ENCODE measurements at regions not wholly inside any gene's neighbourhood (a gene's known extent, or its start where the extent isn't known, plus 50 kb on each side); places are given as distances from the start of the nearest gene placed in this dataset.

DNA sequence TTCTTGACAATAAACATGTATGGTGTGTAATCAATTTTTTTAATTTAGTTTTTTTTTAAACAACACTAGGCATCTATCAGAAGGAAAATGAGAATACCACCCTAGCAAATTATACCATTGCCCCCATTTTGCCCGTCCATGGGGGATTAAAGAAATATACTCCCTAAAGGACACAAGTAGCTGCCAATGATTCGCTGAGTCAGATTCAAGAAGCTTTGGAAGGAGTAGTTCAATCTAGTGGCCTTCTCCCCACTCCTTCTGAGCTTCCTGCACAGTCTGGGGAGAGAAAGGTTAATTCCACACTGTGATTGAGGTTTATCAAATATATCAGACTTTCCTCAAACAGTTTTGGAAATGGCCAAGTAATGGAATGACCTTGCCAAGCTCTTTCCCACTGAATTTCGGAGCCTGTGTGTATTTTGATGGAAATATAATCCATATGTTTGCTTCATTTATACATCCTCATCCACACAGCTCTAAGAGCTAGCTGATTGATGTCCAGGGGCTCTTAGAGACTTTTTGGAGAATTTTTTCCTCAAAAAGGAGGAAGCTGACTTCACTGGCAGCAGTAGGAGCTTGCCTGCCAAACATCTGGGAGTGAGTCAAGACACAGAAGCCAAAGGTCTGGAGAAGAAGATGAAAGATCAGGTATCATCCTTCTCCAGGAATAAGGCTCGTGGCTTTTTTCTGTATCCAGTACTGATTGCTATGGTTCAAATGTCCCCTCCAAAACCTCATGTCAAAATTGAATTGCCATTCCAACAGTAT is 478.5 kb upstream of the PROK2 start:
- Histone ChIP-seq H3K9me3 (ENCODE audit: control insufficient read depth, low read length) (no peaks in the 10 kb centered on the region), H3K27me3 (replicated peaks; ENCODE audit: control insufficient read depth, insufficient read depth, low read length, poor library complexity, severe bottlenecking) (no peaks in the 10 kb centered on the region), H3K36me3 (ENCODE audit: control insufficient read depth, insufficient read depth, low read length) (no peaks in the 10 kb centered on the region), H3K27ac (ENCODE audit: insufficient read depth, low read length, poor library complexity, severe bottlenecking) (no peak overlapping the region), H3K4me3 (ENCODE audit: insufficient read depth, low read depth, low read length, poor library complexity, severe bottlenecking) (no peak overlapping the region), H3K4me1 (ENCODE audit: control insufficient read depth, insufficient read depth, low read length, poor library complexity, severe bottlenecking) (peaks cover 5% of the 10 kb centered on the region)
- no peak for DNase-seq

DNA sequence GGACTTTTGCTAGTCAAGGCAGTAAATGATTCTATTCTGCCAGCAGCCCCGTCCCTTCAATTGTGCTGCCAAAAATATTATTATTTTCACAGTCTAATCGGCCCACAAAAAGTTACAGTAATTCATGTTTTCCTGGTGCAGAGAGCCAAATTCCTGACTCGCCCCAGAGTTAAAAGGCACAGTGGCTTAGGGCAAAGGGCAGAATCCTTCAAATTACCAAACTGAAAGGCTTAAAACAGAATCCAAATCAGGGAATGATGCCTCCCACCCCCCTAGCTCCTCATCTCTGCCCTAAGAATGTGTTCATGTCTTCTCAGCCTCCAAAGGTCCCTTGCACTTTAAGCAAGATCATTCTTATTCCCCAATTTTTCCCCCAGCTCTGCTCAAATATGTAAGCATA is 477.8 kb upstream of the PROK2 start:
- Histone ChIP-seq H3K27ac (ENCODE audit: insufficient read depth, low read length, poor library complexity, severe bottlenecking) (no peak overlapping the region), H3K36me3 (ENCODE audit: control insufficient read depth, insufficient read depth, low read length) (no peaks in the 10 kb centered on the region), H3K9me3 (ENCODE audit: control insufficient read depth, low read length) (no peaks in the 10 kb centered on the region), H3K4me3 (ENCODE audit: insufficient read depth, low read depth, low read length, poor library complexity, severe bottlenecking) (no peak overlapping the region), H3K4me1 (ENCODE audit: control insufficient read depth, insufficient read depth, low read length, poor library complexity, severe bottlenecking) (peaks cover 8% of the 10 kb centered on the region), H3K27me3 (replicated peaks; ENCODE audit: control insufficient read depth, insufficient read depth, low read length, poor library complexity, severe bottlenecking) (no peaks in the 10 kb centered on the region)
- DNase-seq: no peak

DNA sequence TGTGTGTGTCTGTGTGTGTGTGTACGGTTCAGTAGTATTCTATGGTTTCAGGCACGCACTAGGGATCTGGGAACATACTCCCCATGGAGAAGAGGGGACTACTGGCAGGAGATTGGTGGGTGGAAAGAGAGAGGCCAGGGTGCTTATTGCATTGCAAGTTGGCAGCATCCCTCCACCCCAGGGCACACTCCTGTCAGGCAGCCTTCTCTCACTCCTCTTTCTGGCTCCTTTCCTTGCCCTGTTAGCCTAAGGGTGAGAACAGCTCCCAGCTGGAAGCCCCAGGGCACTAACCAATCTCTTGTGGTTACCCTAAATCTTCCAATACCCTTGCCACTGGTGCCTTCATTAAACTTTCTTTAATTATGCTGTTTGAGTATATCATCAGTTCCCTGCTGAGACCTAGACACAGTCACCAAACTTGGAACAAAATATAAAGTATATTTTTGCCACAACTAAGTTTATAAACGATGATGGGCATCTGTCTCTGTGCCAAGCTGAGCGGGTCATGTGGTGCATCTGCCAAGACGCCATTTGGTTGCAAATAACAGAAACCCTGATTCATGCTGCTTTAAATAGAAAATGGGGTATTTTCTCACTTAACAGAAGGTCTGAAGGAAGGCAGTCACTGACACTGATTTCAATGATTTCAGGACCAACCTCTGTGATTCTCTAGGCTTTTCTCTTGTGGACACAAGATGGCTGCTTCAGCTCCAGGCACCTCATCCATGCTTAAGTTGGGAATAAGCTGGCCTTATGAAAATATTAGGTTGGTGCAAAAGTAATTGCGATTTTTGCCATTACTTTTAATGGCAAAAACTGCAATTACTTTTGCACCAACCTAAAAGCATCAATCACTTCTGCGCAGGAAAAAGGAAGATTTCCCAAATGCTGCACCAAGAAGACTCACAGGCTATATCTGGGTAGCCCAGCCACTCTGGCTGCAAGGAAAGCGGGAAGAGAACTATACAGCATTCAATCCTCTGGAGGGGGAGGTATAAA is 476.9 kb upstream of the PROK2 start:
- H3K4me1 ChIP-seq (ENCODE audit: control insufficient read depth, insufficient read depth, low read length, poor library complexity, severe bottlenecking): peaks cover 8% of the 10 kb centered on the region
- no peaks in the 10 kb centered on the region for H3K27me3 ChIP-seq (replicated peaks; ENCODE audit: control insufficient read depth, insufficient read depth, low read length, poor library complexity, severe bottlenecking)
- no peaks in the 10 kb centered on the region for H3K36me3 ChIP-seq (ENCODE audit: control insufficient read depth, insufficient read depth, low read length)
- H3K9me3 ChIP-seq (ENCODE audit: control insufficient read depth, low read length): no peaks in the 10 kb centered on the region
- H3K4me3 ChIP-seq (ENCODE audit: insufficient read depth, low read depth, low read length, poor library complexity, severe bottlenecking): no peak overlapping the region
- H3K27ac ChIP-seq (ENCODE audit: insufficient read depth, low read length, poor library complexity, severe bottlenecking): no peak overlapping the region
- DNase-seq: no peak

DNA sequence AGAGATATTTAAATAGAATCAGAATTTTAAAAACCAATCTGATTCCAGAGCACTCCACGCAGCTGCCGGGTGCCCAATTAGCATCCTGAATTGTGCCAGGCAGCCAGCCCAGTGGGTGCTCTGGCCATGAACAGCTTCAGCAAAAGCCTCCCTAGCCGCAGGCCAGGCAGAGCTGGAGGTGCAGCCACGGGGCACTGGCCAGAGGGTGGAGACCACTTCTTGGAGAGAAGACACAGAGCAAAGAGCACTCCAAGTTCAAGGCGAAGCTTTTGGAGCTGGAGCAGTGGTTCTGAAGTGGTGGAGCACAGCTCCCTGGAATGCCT is 475.6 kb upstream of the PROK2 start:
- Histone ChIP-seq H3K36me3 (ENCODE audit: control insufficient read depth, insufficient read depth, low read length) (no peaks in the 10 kb centered on the region), H3K4me1 (ENCODE audit: control insufficient read depth, insufficient read depth, low read length, poor library complexity, severe bottlenecking) (peaks cover 11% of the 10 kb centered on the region), H3K27me3 (replicated peaks; ENCODE audit: control insufficient read depth, insufficient read depth, low read length, poor library complexity, severe bottlenecking) (no peaks in the 10 kb centered on the region), H3K27ac (ENCODE audit: insufficient read depth, low read length, poor library complexity, severe bottlenecking) (no peak overlapping the region), H3K9me3 (ENCODE audit: control insufficient read depth, low read length) (no peaks in the 10 kb centered on the region), H3K4me3 (ENCODE audit: insufficient read depth, low read depth, low read length, poor library complexity, severe bottlenecking) (no peak overlapping the region)
- no peak for DNase-seq

DNA sequence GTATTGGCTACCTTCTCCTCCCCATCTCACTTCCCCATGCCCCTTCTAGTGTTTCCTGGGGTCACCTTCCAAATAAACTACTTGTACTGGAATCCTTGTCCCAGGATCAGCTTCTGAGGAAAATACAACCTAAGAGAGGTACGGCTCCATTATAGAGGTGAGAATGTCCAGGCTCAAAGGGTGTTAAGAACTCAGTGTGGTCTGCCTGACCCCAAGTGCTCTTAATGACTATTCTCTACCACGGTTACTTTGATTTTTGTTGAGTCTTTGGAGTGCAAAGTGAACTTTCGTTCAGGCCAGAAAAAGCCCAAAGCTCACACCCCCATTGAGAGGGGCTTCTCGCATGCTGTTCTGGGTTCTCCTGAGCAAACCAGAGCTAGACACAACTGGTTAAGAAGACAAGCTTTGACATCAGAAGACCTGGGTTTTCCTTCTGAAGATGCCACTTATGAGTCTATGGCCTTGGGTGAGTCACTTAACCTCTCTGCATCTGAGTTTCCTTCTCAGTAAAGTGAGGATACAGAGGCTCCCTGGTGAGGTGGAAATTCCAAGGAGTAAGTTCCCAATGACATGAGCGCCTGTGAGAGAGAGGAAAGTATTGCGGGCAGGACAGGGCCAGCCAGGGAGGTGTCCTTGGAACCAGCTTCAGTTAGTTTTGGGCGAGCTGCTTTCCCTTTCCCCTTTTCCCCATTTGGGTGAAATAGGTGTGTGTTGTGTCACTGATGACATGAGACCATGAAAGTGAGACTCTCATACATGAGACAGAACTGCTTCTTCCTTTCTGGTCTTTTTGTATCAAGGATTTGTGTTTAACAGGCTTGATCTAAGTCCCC is 475.0 kb upstream of the PROK2 start:
- Histone ChIP-seq H3K4me1 (ENCODE audit: control insufficient read depth, insufficient read depth, low read length, poor library complexity, severe bottlenecking) (peaks cover 11% of the 10 kb centered on the region), H3K4me3 (ENCODE audit: insufficient read depth, low read depth, low read length, poor library complexity, severe bottlenecking) (no peak overlapping the region), H3K9me3 (ENCODE audit: control insufficient read depth, low read length) (no peaks in the 10 kb centered on the region), H3K27ac (ENCODE audit: insufficient read depth, low read length, poor library complexity, severe bottlenecking) (no peak overlapping the region), H3K27me3 (replicated peaks; ENCODE audit: control insufficient read depth, insufficient read depth, low read length, poor library complexity, severe bottlenecking) (no peaks in the 10 kb centered on the region), H3K36me3 (ENCODE audit: control insufficient read depth, insufficient read depth, low read length) (no peaks in the 10 kb centered on the region)
- DNase-seq: no peak

DNA sequence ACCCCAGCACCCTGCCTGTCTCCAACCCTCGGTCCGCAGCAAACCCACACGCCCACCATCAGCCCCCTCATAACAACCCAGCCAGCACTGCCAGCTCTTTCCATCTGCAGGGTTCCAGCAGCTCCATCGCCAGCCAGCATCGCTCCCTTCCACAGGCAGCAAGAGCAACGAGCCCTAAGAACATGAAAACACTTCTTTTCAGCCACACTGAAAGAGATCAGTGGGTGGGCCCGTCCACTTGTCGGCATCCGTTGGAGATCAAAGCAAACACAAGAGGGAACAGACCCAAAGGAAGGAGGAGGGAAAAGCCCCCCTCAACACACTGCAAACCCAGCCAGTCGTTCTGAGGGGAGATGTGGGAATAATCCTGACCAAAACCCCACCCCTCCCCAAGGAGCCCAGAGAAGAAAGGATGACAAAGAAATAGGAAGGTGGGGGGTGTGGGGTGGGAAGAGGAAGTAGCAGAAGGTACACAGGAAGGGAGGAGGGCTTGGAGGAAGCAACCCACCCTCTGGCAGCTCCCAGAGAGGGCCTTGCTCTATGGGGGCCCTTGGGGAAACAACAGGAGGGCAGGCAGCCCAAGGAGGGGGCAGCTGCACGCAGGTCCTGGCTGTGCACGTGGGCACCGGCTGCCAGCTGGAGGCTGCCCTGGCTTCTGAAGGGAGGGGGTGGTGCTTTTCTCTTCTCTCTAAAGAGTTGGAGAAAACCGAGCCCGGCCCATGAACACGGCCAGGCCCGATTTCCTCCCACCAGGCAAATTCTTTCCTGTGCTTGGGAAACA is 473.6 kb upstream of the PROK2 start:
- no peak for DNase-seq
- no peak overlapping the region for H3K27ac ChIP-seq (ENCODE audit: insufficient read depth, low read length, poor library complexity, severe bottlenecking)

DNA sequence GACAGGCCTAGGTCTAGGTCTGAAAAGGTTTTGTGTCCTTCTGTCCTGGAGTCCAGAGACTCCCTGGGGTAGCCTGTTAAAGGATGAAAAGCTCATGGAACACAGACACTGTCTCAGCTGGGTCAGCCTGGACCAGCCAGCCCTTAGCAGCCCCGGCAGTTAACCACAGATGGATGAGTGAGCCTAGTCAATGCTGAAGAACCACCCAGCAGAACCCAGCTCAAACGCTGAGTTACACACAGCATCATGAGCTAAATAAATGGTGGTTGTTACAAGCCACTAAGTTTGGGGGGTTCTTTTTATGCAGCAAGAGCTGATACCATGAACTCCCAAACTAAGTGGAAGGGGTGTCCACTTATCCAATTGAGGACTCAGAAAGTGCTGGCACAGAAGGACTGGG is 472.8 kb upstream of the PROK2 start:
- Histone ChIP-seq H3K27me3 (replicated peaks; ENCODE audit: control insufficient read depth, insufficient read depth, low read length, poor library complexity, severe bottlenecking) (no peaks in the 10 kb centered on the region), H3K4me1 (ENCODE audit: control insufficient read depth, insufficient read depth, low read length, poor library complexity, severe bottlenecking) (peaks cover 11% of the 10 kb centered on the region), H3K9me3 (ENCODE audit: control insufficient read depth, low read length) (no peaks in the 10 kb centered on the region), H3K27ac (ENCODE audit: insufficient read depth, low read length, poor library complexity, severe bottlenecking) (no peak overlapping the region), H3K36me3 (ENCODE audit: control insufficient read depth, insufficient read depth, low read length) (no peaks in the 10 kb centered on the region), H3K4me3 (ENCODE audit: insufficient read depth, low read depth, low read length, poor library complexity, severe bottlenecking) (no peak overlapping the region)
- no peak for DNase-seq

More for the DNA sequence above, 473.6 kb upstream of the PROK2 start:
- Histone ChIP-seq H3K27me3 (replicated peaks; ENCODE audit: control insufficient read depth, insufficient read depth, low read length, poor library complexity, severe bottlenecking) (no peaks in the 10 kb centered on the region), H3K4me1 (ENCODE audit: control insufficient read depth, insufficient read depth, low read length, poor library complexity, severe bottlenecking) (peaks cover 11% of the 10 kb centered on the region), H3K36me3 (ENCODE audit: control insufficient read depth, insufficient read depth, low read length) (no peaks in the 10 kb centered on the region), H3K9me3 (ENCODE audit: control insufficient read depth, low read length) (no peaks in the 10 kb centered on the region), H3K4me3 (ENCODE audit: insufficient read depth, low read depth, low read length, poor library complexity, severe bottlenecking) (no peak overlapping the region)

DNA sequence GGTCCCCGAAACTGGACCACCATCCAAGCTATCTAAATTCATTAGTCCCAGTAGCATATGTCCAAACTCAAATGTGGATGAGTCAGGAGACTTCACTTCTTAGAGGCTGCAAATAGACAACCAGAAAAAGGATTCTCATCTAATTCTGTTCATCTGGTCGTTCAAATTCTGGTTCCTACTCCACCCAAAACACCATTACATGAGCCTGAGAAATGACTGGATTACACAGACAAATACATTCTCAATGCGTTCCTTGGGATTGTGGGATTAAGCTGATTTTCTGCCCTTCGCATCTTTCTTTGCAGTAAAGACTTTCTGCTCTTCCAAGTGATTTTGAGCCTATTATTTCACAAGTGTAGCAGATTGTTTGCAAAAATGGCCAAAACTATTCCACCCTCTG is 472.3 kb upstream of the PROK2 start:
- peaks cover 11% of the 10 kb centered on the region for H3K4me1 ChIP-seq (ENCODE audit: control insufficient read depth, insufficient read depth, low read length, poor library complexity, severe bottlenecking)
- no peaks in the 10 kb centered on the region for H3K36me3 ChIP-seq (ENCODE audit: control insufficient read depth, insufficient read depth, low read length)
- no peaks in the 10 kb centered on the region for H3K9me3 ChIP-seq (ENCODE audit: control insufficient read depth, low read length)
- no peaks in the 10 kb centered on the region for H3K27me3 ChIP-seq (replicated peaks; ENCODE audit: control insufficient read depth, insufficient read depth, low read length, poor library complexity, severe bottlenecking)
- H3K27ac ChIP-seq (ENCODE audit: insufficient read depth, low read length, poor library complexity, severe bottlenecking): no peak overlapping the region
- DNase-seq: no peak
- H3K4me3 ChIP-seq (ENCODE audit: insufficient read depth, low read depth, low read length, poor library complexity, severe bottlenecking): no peak overlapping the region

DNA sequence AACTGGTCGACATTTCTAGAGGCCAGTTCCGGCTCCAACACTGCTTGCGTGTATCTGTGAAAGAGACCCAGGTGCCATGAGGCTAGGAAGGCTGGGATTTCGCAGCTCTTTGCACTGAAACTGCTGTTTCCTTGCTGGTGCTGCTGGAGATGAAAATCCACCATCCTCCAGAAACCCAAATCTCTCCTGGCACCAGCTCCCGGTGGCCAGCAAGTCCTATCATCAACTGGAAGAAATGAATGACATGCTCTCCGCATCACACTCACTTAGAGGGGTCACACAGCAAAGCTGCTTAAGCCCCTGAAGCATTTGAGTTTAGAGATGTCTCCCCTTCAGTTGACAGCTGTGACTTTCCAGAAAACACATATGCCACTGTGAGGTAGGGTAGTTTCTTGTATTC is 471.8 kb upstream of the PROK2 start:
- H3K9me3 ChIP-seq (ENCODE audit: control insufficient read depth, low read length): no peaks in the 10 kb centered on the region
- no peaks in the 10 kb centered on the region for H3K27me3 ChIP-seq (replicated peaks; ENCODE audit: control insufficient read depth, insufficient read depth, low read length, poor library complexity, severe bottlenecking)
- H3K27ac ChIP-seq (ENCODE audit: insufficient read depth, low read length, poor library complexity, severe bottlenecking): no peak overlapping the region
- no peaks in the 10 kb centered on the region for H3K36me3 ChIP-seq (ENCODE audit: control insufficient read depth, insufficient read depth, low read length)
- peaks cover 11% of the 10 kb centered on the region for H3K4me1 ChIP-seq (ENCODE audit: control insufficient read depth, insufficient read depth, low read length, poor library complexity, severe bottlenecking)
- DNase-seq: no peak
- no peak overlapping the region for H3K4me3 ChIP-seq (ENCODE audit: insufficient read depth, low read depth, low read length, poor library complexity, severe bottlenecking)
